C4-2B (cell line): ENCODE measurements at regions not wholly inside any gene's neighbourhood (a gene's known extent, or its start where the extent isn't known, plus 50 kb on each side); places are given as distances from the start of the nearest gene placed in this dataset.

Experiments
- ZFX ChIP-seq: fragments of 450-650 bp; IDR thresholded peaks from 2 replicates; pipeline ENCODE4 v1.6.1; 2017
- TF ChIP-seq, protein P1 (sequence below): fragments of 450-650 bp; conservative IDR thresholded peaks from 2 replicates; pipeline ENCODE4 v1.5.1; 2017; ENCODE audit warnings: mild to moderate bottlenecking

DNA sequence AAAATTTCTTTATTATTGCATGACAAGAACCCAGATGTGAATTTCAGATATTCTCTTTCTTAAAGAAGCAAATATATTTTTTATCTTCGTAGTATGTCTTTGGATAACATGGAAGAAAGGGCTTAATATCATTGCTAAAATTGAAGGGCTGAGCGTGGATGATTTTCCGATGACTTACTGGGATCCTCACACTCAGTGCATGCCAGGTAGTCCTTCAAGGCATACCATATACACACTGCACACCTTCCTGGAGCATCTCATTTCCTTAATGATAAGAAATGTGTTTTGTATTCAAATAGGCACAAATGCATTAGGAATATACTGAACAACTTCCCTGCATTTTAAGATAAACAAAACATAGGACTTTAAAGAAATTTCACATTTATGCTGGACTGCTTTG is 193.9 kb upstream of the MAP3K7 start:
- TF ChIP-seq, protein P1, sequence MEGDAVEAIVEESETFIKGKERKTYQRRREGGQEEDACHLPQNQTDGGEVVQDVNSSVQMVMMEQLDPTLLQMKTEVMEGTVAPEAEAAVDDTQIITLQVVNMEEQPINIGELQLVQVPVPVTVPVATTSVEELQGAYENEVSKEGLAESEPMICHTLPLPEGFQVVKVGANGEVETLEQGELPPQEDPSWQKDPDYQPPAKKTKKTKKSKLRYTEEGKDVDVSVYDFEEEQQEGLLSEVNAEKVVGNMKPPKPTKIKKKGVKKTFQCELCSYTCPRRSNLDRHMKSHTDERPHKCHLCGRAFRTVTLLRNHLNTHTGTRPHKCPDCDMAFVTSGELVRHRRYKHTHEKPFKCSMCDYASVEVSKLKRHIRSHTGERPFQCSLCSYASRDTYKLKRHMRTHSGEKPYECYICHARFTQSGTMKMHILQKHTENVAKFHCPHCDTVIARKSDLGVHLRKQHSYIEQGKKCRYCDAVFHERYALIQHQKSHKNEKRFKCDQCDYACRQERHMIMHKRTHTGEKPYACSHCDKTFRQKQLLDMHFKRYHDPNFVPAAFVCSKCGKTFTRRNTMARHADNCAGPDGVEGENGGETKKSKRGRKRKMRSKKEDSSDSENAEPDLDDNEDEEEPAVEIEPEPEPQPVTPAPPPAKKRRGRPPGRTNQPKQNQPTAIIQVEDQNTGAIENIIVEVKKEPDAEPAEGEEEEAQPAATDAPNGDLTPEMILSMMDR: no peak
- TF ChIP-seq ZFX: no peak
